22Rv1 (cell line): ENCODE measurements at regions not wholly inside any gene's neighbourhood (a gene's known extent, or its start where the extent isn't known, plus 50 kb on each side); places are given as distances from the start of the nearest gene placed in this dataset.

Experiments
- ZFX ChIP-seq: fragments of 450-650 bp; IDR thresholded peaks from 2 replicates; pipeline ENCODE4 v1.6.1; 2017; ENCODE audit warnings: antibody characterized with exemption, borderline replicate concordance
- TF ChIP-seq, protein P1 (sequence below): fragments of 450-650 bp; IDR thresholded peaks from 2 replicates; pipeline ENCODE4 v1.5.1; 2017; ENCODE audit warnings: mild to moderate bottlenecking

DNA sequence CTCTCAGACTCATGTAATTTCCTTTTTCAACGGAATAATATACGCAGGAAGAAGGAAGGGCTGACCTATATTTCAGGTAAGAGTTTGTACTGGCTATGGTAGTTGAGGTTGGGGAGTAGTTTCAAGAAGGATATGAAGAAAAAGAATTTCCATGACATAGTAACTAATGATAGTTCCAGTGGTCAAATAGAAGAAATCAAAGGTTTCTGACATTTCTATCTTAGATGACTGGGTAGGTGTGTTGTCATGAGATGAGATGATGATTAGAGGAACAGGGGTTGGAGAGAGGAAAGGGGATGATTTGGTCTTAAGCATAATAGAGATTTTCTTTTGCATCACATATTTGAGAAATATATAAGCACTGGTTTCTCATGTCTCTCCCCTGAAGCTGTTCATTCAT, 166.0 kb downstream of the SPATA31D1 start:
- TF ChIP-seq, protein P1, sequence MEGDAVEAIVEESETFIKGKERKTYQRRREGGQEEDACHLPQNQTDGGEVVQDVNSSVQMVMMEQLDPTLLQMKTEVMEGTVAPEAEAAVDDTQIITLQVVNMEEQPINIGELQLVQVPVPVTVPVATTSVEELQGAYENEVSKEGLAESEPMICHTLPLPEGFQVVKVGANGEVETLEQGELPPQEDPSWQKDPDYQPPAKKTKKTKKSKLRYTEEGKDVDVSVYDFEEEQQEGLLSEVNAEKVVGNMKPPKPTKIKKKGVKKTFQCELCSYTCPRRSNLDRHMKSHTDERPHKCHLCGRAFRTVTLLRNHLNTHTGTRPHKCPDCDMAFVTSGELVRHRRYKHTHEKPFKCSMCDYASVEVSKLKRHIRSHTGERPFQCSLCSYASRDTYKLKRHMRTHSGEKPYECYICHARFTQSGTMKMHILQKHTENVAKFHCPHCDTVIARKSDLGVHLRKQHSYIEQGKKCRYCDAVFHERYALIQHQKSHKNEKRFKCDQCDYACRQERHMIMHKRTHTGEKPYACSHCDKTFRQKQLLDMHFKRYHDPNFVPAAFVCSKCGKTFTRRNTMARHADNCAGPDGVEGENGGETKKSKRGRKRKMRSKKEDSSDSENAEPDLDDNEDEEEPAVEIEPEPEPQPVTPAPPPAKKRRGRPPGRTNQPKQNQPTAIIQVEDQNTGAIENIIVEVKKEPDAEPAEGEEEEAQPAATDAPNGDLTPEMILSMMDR, result no peak
- TF ChIP-seq ZFX, result no peak
